ENCODE measurements at regions not wholly inside any gene's neighbourhood (a gene's known extent, or its start where the extent isn't known, plus 50 kb on each side); places are given as distances from the start of the nearest gene placed in this dataset.

DNA sequence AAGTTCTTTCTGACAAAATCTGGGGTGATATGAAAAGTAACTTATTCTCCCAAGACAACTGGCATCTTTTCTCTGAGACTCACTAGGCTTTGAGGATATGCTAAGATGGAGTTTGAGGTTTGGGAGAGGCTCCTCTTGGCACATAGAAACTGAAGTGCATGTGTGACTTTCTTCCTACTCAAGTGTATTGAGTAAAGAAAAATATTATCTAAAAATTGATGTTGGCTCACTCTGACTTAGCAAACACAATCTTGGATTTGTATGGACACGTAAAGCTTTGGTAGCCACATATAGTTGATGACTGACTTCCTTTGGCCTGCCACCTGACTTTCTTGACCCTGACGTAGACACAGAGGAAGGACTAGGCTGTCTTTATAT is 71.1 kb upstream of the KLF12 start:
- WGBS, 3 donors: 88 to 95% (median 91%) methylated on average over 2 of the region's 2 CpGs
- no peaks in the 10 kb centered on the region for H3K9me3 ChIP-seq
- TF ChIP-seq POLR2A (IDR thresholded peaks at IDR 0.05) (no peak), EP300 (IDR thresholded peaks at IDR 0.05) (no peak)
- TF ChIP-seq, protein P1, sequence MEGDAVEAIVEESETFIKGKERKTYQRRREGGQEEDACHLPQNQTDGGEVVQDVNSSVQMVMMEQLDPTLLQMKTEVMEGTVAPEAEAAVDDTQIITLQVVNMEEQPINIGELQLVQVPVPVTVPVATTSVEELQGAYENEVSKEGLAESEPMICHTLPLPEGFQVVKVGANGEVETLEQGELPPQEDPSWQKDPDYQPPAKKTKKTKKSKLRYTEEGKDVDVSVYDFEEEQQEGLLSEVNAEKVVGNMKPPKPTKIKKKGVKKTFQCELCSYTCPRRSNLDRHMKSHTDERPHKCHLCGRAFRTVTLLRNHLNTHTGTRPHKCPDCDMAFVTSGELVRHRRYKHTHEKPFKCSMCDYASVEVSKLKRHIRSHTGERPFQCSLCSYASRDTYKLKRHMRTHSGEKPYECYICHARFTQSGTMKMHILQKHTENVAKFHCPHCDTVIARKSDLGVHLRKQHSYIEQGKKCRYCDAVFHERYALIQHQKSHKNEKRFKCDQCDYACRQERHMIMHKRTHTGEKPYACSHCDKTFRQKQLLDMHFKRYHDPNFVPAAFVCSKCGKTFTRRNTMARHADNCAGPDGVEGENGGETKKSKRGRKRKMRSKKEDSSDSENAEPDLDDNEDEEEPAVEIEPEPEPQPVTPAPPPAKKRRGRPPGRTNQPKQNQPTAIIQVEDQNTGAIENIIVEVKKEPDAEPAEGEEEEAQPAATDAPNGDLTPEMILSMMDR (IDR thresholded peaks at IDR 0.05): no peak
- no peaks in the 10 kb centered on the region for H3K4me1 ChIP-seq (ENCODE audit: insufficient read depth)
- H3K36me3 ChIP-seq: no peaks in the 10 kb centered on the region
- H3K4me3 ChIP-seq: no peak overlapping the region
- no peak overlapping the region for H3K27ac ChIP-seq
- intact Hi-C loops (cut with DNase I): no loop called here
- H3K27me3 ChIP-seq: no peaks in the 10 kb centered on the region
- DNase-seq: no peak

DNA sequence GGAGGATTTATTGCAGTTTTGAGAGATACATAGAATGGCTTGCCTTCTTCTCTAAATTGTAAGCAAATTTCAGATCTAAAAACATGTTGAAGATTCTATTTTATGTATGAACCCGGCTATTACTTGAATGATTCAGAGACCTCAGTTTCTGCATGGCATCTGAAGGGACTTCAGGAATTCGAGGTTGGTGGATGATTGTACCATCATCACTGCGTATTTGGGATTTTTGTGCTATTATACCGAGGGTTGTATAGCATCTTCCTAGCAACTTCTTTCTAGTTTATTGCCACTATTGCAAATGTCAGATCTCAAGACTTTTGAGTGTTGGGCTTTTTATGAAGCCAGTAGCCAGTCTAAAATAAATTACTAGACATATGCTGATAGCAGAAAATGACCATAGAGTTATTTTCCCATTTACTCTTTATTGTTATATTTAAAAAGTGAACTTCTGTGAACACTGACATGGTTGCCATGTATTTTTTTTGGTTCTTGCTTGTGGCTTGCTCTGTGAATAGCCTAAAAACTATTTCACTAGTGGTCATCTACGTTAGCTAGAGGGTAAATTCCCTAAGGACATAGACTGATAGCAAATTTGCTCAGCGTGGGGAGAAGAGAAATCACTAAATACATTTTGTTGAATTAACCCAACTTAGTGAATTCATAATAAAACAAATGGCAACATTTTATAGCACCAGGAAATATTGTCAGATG is 70.6 kb upstream of the KLF12 start:
- intact Hi-C loops (cut with DNase I): no loop called here
- 90 to 93% (median 93%) methylated on average over 6 of the region's 6 CpGs for WGBS, 3 donors

DNA sequence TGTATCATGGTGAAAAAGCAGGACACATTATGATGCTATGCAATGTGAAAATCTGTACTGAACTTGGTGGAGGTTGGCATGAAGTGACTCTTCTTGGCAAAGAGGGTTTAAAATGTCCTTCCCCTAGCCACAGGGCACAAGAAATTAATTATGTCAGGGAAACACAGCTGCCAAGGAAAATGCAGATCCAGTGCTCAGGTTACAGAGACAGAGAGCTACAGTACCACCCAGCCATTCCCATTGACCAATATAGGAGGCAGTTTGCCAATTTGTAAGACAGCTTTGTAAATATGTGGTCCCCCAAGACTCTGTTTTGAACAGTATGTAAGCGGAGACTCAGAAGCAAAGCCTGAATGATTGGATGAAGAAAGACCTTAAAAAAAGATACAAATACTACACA is 69.4 kb upstream of the KLF12 start:
- intact Hi-C loops (cut with DNase I): no loop called here
- Histone ChIP-seq H3K9me3 (no peaks in the 10 kb centered on the region), H3K4me1 (ENCODE audit: insufficient read depth) (no peaks in the 10 kb centered on the region), H3K27ac (no peak overlapping the region), H3K4me3 (no peak overlapping the region), H3K36me3 (no peaks in the 10 kb centered on the region), H3K27me3 (no peaks in the 10 kb centered on the region)
- WGBS, 3 donors: 90 to 97% (median 93%) methylated on average over 1 of the region's 1 CpG
- no peak for DNase-seq
- TF ChIP-seq POLR2A (IDR thresholded peaks at IDR 0.05) (no peak), EP300 (IDR thresholded peaks at IDR 0.05) (no peak)
- TF ChIP-seq, protein P1 (IDR thresholded peaks at IDR 0.05): no peak

More for the DNA sequence above, 70.6 kb upstream of the KLF12 start:
- H3K27me3 ChIP-seq: no peaks in the 10 kb centered on the region
- H3K9me3 ChIP-seq: no peaks in the 10 kb centered on the region
- no peak for DNase-seq
- no peaks in the 10 kb centered on the region for H3K4me1 ChIP-seq (ENCODE audit: insufficient read depth)
- no peak overlapping the region for H3K27ac ChIP-seq
- no peak for TF ChIP-seq POLR2A (IDR thresholded peaks at IDR 0.05)
- TF ChIP-seq, protein P1 (IDR thresholded peaks at IDR 0.05): no peak
- TF ChIP-seq EP300 (IDR thresholded peaks at IDR 0.05): no peak
- H3K4me3 ChIP-seq: no peak overlapping the region
- H3K36me3 ChIP-seq: no peaks in the 10 kb centered on the region

- H3K4me3 ChIP-seq: no peak overlapping the region
- intact Hi-C loops (cut with DNase I): no loop called here
- no peak for DNase-seq
- H3K36me3 ChIP-seq: no peaks in the 10 kb centered on the region
- WGBS, 3 donors: 87 to 96% (median 90%) methylated on average over 1 of the region's 1 CpG
- TF ChIP-seq, protein P1 (IDR thresholded peaks at IDR 0.05): no peak
- no peak for TF ChIP-seq POLR2A (IDR thresholded peaks at IDR 0.05)
- TF ChIP-seq EP300 (IDR thresholded peaks at IDR 0.05): no peak
- H3K4me1 ChIP-seq (ENCODE audit: insufficient read depth): no peaks in the 10 kb centered on the region
- H3K27me3 ChIP-seq: no peaks in the 10 kb centered on the region
- H3K27ac ChIP-seq: no peak overlapping the region
- no peaks in the 10 kb centered on the region for H3K9me3 ChIP-seq
Measured at GRCh38 chr13:74202129-74202813, 68.1 kb upstream of the KLF12 start.

Data from ovary (tissue), 7 donors.